ENCODE measurements at regions not wholly inside any gene's neighbourhood (a gene's known extent, or its start where the extent isn't known, plus 50 kb on each side); places are given as distances from the start of the nearest gene placed in this dataset.
"Not testable (repeated sequence)": the region's sequence is repeated elsewhere in the genome, so short reads cannot be mapped to it uniquely, and the experiment has no call there.

DNA sequence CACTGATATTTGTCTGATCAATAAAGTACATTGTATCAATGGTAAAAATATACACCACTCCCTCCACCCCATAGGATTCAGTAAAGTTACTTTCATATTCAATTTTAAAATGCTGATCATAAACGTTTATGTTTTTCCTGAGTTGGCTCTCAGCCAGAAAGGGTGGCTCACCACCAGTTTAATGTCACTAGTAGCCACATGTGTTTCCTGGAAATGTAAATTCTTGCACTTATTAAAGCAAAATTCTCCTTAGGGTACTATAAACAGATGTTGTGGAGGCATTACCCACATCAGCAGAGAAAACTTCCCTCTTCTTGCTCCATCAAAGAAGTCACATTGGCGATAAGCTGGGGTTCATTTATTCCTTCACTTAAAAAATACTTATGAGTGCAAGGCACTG lies 210.3 kb downstream of the SREK1 start:
- no peak for DNase-seq

GRCh38 chr5:66356011-66356565 lies 212.0 kb downstream of the SREK1 start:
- DNase-seq: no peak

- no peak for DNase-seq
Observed at GRCh38 chr5:66358741-66359140, 214.6 kb downstream of the SREK1 start.

DNA sequence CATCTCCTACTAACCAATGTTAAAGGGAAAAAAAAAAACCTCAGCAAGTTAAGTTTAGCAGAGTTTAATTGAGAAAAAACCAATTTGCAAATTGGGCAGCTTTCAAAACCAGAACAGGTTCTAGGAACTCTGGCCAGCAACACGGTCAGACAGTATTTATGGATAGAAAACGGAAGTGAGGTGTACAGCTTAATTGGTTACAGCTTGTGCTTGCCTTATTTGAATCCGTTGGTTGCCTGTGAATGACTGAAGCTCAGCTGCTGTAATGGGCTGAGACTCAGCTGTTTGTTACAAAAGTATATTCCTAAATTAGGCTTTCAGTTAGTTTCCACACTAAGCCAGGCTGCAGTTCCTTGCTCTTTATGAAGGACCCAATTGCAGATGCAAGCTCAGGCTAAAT lies 217.0 kb downstream of the SREK1 start:
- no peak for DNase-seq

GRCh38 chr5:66362046-66362445 lies 217.9 kb downstream of the SREK1 start:
- DNase-seq: no peak

DNA sequence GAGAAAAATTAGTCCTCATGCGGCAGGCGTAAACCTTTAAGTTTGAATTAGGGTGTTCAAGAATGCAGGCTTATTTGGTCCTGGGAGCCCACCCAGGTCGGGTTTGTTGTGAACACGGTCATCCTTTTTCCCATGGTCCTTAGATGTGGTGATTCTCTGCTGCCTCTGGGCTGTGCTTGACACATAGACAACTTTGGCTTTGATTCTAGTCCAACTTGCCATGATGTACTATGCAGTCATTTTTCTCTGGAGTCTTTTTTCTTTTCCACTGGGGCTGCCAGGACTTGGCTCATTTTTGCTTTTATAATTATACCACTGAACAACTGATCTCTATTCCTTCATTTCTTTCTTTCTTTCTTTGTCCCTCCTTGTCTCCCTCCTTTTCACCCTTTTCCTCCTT lies 218.6 kb downstream of the SREK1 start:
- no peak for DNase-seq

GRCh38 chr5:66363097-66363496 lies 219.0 kb downstream of the SREK1 start:
- DNase-seq: no peak

GRCh38 chr5:66364186-66364585 lies 220.1 kb downstream of the SREK1 start:
- no peak for DNase-seq

DNA sequence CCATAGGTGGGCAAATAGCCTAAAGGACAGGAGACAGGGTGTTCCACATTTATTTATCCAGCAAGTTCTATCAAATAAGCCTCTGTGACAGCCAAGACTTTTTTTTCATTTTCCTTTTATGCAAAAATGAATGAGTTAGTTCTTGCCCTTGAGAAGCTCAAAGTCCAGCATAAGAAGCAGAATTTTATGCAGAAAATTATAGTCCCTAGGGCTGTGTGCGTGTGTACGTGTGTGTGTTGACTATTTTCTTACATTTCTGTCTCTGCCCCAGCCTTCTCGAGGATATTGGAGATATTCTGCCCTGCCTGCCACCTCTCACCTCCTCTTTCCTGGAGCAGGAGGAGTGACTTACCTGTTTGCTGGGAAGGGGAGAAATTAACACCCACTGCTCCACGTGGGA lies 221.9 kb downstream of the SREK1 start:
- DNase-seq: no peak

- DNase-seq: no peak
Observed at GRCh38 chr5:66367814-66368541, 223.9 kb downstream of the SREK1 start.

- DNase-seq: no peak
Observed at GRCh38 chr5:66368811-66369210, 224.7 kb downstream of the SREK1 start.

DNA sequence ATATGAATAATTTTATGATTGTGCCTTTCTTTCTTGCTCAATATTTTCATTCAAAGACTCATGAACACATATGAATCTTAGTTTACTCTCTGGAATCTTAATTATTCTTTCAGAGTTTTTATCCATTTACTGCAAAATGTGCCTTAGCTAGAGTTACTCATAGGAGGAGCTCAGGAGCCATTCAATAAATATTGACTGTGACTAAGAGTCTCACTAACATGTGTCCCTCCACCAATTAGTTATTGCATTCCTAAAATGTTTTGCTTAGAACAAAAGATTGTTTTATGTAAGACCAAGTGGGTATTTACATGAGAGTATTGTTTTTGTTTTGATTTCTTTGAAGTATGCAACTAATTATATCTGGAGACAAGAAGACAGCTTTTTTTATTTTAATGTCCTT lies 218.4 kb upstream of the MAST4 start:
- no peak for DNase-seq

DNA sequence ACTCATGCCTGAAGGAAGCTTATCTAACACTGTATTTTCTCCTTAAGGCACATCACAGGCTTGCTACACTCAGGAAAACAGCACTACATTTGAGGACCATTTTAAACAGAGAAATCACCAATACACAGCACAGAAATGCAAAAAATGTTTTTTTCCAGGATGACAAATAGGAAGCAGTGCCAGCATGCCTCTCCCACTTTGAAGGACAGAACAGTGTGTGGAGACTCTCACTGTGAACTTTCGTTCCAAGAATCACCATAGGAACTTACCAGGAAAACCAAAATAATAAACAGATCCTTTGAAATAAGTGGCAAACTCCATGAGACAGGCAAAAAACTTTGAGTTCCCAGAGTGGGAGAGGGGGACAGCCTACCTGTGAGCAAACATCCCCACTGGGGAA lies 217.8 kb upstream of the MAST4 start:
- DNase-seq: no peak

GRCh38 chr5:66382152-66382551 lies 214.0 kb upstream of the MAST4 start:
- no peak for DNase-seq

DNA sequence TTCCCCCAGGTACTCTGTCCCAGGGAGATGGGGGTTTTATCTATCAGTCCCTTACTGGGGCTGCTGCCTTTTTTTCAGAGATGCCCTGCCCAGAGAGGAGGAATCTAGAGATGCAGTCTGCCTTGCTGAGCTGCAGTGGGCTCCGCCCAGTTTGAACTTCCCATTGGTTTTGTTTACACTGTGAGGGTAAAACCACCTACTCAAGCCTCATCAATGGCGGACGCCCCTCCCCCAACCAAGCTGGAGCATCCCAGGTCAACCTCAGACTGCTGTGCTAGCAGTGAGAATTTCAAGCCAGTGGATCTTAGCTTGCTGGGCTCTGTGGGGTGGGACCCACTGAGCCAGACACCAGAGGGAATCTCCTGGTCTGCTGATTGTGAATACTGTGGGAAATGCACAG lies 191.0 kb upstream of the MAST4 start:
- DNase-seq: not testable (repeated sequence)

DNA sequence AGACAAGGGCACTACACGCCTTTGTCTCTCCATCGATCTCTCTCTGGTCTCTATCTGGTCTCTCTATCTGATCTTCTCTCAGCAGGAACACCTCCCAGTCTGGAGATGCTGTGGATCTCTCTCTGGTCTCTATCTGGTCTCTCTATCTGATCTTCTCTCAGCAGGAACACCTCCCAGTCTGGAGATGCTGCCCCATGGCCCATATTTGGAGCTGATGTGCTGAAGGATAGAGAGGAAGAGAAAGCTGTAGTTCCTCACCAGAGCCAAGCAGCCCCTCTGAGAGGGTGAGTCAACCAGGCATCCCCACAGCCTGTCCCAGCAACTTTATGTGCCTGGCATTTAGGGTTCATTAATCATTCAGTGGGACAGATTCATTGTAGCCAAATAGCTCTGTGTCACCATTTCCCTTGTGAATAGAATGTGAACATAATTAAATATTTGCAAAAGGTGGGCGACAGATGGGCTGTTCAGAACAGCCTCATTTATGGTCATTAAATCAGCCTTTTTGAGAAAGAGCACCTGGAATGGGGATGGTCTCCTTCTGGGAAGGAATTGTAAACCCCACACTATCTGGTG lies 189.3 kb upstream of the MAST4 start:
- DNase-seq: no peak

DNA sequence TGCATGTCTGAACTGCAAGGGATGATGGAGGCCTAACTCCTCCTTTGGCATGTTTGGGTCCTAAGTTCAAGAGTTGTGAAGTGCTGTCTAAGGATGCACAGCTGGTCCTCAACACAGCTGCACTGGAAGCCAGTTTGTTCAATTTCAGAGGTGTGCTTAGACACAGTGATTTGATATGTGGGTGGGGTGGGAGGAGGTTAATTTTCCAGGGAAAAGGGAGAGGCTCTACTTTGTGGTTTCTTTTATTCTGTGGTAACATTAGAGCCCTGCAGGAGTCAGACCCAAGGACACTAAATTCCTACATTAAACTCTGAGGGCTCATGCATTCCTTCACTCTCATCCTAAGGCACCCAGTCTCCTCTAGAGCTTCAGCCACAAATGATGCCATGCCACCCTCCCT lies 188.4 kb upstream of the MAST4 start:
- DNase-seq: no peak

DNA sequence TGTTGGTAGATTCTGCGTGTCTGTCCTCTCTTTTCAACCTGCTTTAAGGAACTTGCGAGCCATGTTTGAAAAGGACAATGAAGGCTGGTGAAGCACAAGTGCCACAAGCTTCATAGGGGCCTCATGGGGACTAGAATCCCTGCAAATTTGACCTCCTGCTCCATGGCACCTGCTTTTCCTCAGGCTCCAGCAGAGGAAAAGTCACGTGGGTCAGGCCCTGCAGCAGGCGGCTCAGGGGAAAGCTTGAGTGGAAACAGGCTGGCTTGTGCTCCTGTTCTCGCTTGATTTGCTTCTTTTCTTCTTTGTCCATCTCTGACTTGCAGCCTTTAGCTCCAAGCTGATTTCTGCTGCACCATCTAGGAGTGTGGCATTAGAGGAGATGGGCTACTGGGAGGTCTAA lies 187.6 kb upstream of the MAST4 start:
- DNase-seq: no peak

DNA sequence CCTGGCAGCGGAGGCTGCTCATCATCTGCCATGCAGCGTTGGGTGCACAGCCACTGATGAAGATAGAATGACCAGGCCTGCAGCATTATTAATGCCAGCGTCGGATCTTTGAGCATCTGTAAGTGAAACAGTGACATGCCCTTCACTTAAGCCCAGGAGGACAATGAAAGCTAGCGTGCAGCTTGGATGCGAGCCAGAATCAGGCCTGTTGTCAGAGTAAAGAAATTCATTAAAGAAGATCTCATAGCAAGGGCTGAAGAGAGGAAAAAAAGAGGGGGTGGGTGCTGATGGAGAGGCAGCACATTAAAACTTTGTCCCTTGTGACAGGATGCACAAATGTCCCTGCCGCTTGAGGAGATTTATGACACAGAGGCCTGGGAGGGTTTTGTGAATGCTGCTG lies 186.1 kb upstream of the MAST4 start:
- no peak for DNase-seq

DNA sequence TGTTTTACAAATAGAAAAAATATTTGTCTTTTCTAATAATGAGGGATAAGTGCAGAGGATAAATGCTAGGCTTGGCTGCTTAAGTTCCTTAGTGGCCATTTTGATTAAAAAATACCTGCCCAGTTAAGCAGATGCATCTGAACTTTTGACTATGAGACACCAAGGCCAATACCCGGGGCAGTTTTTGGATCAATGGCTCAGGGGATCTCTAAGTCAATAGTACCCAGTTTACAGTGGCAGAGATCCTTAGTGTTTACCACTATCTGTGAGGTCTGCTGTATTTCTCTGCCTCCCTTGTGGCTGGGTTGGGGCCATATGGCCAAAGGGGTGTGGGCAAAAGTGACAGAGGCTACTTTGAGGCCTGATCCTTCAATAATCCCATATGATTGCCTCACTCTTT lies 184.5 kb upstream of the MAST4 start:
- no peak for DNase-seq

DNA sequence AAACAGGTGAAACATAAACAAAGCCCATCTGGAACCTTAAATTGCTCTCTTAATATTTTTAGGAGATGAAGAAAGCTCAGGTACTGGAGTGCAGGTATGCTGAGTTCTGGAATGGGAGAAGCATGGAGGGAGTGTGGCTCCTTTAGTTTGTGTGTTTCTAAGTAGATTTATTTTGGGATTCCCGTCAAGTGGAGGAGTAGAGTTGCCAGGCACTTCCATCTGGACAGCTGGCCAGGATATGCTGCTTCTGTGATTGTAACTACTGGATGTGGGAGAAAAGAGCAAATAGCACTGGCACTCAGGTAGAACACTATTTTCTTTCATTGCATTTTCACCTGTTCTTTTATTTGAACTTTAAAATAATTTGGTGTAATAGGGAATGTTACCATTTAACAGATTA lies 182.3 kb upstream of the MAST4 start:
- no peak for DNase-seq

DNA sequence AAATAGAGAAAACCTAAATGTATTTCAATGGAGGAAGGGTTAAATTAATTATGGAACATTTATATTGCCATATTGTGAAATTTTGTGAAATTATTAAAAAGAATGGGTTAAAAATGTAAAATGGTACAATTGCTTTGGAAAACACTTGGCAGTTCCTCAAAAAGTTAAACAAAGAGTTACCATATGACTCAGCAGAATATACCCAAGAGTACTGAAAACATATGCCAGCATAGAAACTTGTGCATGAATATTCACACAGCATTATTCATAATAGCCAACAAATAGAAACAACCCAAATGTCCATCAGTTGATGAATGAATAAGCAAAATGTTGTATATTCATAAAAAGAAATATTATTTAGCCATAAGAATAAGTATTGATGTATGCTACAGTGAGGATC lies 181.0 kb upstream of the MAST4 start:
- DNase-seq: no peak

- no peak for DNase-seq
Observed at GRCh38 chr5:66416698-66417097, 179.5 kb upstream of the MAST4 start.

DNA sequence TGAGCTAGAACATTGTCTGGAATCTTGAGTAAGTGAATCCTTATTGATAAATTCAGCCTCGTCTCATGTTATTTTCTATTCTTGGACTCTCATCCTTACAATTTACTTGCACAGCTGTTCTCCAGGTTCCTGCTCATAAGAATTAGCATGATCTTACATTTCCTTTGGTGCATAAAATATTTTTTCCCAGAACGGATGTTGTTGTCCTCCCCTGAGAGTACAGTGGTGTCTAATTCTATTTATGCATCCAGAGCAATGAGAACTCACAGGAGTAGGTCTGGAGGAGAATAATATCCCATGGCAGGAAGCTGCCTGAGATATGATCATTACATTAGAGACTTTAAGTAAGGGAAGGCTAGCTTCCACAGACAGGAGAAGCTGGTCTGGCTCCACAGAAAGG lies 178.4 kb upstream of the MAST4 start:
- no peak for DNase-seq

DNA sequence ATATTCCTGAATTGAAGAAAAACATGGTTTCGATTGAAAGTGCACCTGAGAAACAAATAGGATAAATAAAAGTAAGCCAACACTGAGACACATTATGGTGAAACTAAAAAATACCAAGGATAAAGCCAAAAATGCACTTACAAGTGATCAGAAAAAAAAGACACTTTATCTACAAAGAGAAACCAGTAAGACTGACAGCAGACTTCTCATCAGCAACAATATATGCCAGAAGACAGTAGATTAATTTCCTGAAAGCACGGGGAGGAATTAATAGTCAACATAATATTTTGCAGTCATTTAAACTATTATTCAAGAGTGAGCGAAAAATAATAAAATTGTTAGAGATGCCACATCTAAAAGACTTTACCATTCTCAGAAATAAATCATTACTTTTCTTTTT lies 172.7 kb upstream of the MAST4 start:
- DNase-seq: no peak

Data from hippocampal formation (tissue), 2 donors.